ENCODE measurements at regions not wholly inside any gene's neighbourhood (a gene's known extent, or its start where the extent isn't known, plus 50 kb on each side); places are given as distances from the start of the nearest gene placed in this dataset.
A peak's percentile ranks its signal among the peaks of the same experiment; 100 is the strongest.

DNA sequence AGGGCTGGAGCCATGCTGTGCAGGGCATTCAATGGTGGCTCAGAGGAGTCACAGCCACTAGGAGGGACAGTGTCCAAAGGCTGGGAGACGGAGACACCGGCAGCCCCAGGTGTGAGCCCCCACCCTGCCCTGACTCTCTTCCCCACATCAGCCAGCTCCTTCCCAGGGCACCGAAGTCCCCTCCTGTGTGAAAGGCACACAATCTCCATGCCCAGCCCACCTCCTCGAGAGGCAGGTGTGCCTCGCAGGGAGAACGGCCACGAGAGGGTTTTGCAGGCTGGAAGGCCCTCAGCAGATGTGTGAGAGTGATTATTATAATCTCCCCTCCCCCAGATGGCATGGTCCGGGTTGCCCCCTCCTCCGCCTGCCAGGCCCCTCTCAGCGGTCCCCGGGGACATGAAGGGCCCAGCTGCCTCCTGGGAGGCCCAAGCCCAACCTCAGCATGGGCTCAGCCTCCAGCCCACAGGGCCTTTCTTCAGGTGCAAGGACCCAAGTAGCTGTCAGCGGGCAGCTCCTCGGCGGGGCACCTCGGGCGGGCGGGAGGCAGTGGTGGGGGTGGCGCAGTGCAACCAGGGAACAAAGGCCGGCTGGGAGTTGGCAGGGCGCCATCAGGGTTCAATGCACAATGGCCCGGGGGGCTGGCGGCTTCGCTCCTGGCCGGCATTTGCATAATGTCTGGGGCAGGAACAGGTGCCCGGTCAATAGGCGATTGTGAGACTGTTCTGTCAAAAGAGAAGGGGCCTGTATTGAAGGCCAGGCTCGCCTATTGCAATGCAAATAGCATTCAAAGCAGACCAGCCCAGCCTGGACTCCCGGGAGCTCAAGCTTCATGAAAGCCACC, 155.3 kb upstream of the ZMIZ1 start:
- CTCF ChIA-PET, result no interaction called here
- POLR2A ChIA-PET, result no interaction called here
- TF ChIP-seq SUZ12 (IDR thresholded peaks at IDR 0.05), result no peak
- TF ChIP-seq ELF4 (IDR thresholded peaks at IDR 0.05), result no peak
- no peak for TF ChIP-seq CTBP1 (IDR thresholded peaks at IDR 0.05; ENCODE audit: borderline replicate concordance)
- TF ChIP-seq, protein P1, sequence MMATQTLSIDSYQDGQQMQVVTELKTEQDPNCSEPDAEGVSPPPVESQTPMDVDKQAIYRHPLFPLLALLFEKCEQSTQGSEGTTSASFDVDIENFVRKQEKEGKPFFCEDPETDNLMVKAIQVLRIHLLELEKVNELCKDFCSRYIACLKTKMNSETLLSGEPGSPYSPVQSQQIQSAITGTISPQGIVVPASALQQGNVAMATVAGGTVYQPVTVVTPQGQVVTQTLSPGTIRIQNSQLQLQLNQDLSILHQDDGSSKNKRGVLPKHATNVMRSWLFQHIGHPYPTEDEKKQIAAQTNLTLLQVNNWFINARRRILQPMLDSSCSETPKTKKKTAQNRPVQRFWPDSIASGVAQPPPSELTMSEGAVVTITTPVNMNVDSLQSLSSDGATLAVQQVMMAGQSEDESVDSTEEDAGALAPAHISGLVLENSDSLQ (IDR thresholded peaks at IDR 0.05), result no peak
- no peak for TF ChIP-seq TARDBP (IDR thresholded peaks at IDR 0.05)
- no peak for TF ChIP-seq ZNF384 (IDR thresholded peaks at IDR 0.05)
- no peak for TF ChIP-seq SP1 (IDR thresholded peaks at IDR 0.05)
- TF ChIP-seq NFRKB (IDR thresholded peaks at IDR 0.05), result no peak
- TF ChIP-seq ARNT (IDR thresholded peaks at IDR 0.05), result no peak
- TF ChIP-seq LEF1 (IDR thresholded peaks at IDR 0.05; ENCODE audit: borderline replicate concordance), result no peak
- TF ChIP-seq L3MBTL2 (conservative IDR thresholded peaks at IDR 0.05), result no peak
- no peak for TF ChIP-seq BHLHE40 (IDR thresholded peaks at IDR 0.05; ENCODE audit: borderline replicate concordance)
- no peak for DNase-seq (ENCODE audit: extremely low spot score)

DNA sequence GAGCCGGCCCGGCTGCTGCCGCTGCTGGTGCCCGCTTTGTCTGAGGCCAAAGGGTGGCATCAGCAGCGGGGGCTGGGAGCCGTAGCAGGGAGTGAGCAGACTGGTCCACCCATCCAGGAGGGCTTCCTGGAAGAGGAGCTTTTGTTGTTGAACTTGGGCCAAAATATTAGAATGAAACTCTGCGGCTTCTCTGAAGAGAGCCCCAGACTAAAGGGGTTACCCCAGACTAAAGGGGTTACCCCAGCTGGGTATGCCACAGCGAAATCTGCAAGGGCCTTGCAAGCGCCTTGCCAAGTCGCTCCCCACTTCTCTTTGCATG, 154.7 kb upstream of the ZMIZ1 start:
- POLR2A ChIA-PET, result no interaction called here
- DNase-seq (ENCODE audit: extremely low spot score), result no peak
- TF ChIP-seq FOXA1 (IDR thresholded peaks at IDR 0.05), result no peak
- no peak for TF ChIP-seq TARDBP (IDR thresholded peaks at IDR 0.05)
- no peak for TF ChIP-seq HDGF (IDR thresholded peaks at IDR 0.05; ENCODE audit: borderline replicate concordance)
- TF ChIP-seq LEF1 (IDR thresholded peaks at IDR 0.05; ENCODE audit: borderline replicate concordance), result no peak
- TF ChIP-seq, protein P1 (IDR thresholded peaks at IDR 0.05), result no peak
- no peak for TF ChIP-seq CTBP1 (IDR thresholded peaks at IDR 0.05; ENCODE audit: borderline replicate concordance)
- TF ChIP-seq SP1 (IDR thresholded peaks at IDR 0.05), result no peak
- TF ChIP-seq ZNF384 (IDR thresholded peaks at IDR 0.05), result no peak
- CTCF ChIA-PET, result no interaction called here

DNA sequence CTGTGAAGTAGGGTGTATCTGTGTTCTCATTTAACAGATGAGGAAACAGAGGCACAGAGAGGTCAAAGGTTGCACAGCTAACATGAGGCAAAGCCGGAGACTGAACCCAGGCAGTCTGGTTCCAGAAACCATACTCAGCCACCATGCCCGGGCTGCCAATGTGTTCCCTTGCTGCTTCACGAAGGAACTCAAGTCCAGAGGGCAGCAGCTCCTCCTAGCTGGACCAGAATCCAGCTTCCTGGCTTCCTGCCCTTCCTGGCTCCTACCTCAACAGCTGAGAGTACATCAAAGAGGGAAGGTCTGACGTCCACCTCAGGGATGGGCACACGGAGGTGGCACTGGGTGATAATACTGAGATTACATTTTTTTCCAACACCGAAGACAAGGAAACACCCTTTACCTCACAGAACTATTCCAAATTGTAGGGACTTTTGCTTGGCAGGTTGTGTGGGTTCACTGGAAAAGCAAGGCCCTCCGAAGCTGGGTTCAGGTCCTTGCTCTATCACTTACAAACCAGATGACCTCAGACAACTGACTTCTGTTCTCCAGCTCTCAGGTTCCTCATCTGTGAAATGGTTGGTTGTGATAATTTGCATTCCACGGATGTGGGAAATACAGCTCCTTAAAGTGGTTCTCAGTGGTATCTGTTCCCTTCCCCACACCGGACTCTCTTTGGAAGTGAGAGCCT, 154.1 kb upstream of the ZMIZ1 start:
- TF ChIP-seq FOXK2 (IDR thresholded peaks at IDR 0.05), result no peak
- TF ChIP-seq BHLHE40 (IDR thresholded peaks at IDR 0.05; ENCODE audit: borderline replicate concordance), result no peak
- TF ChIP-seq SUZ12 (IDR thresholded peaks at IDR 0.05), result no peak
- TF ChIP-seq CTBP1 (IDR thresholded peaks at IDR 0.05; ENCODE audit: borderline replicate concordance), result no peak
- no peak for TF ChIP-seq ARNT (IDR thresholded peaks at IDR 0.05)
- no peak for TF ChIP-seq TARDBP (IDR thresholded peaks at IDR 0.05)
- TF ChIP-seq, protein P1 (IDR thresholded peaks at IDR 0.05), result no peak
- no peak for TF ChIP-seq NFRKB (IDR thresholded peaks at IDR 0.05)
- no peak for TF ChIP-seq FOXM1 (IDR thresholded peaks at IDR 0.05; ENCODE audit: borderline replicate concordance)
- no peak for TF ChIP-seq ZNF384 (IDR thresholded peaks at IDR 0.05)
- no peak for TF ChIP-seq HDGF (IDR thresholded peaks at IDR 0.05; ENCODE audit: borderline replicate concordance)
- no peak for TF ChIP-seq FOXA1 (IDR thresholded peaks at IDR 0.05)
- TF ChIP-seq L3MBTL2 (conservative IDR thresholded peaks at IDR 0.05), result no peak
- TF ChIP-seq ELF4 (IDR thresholded peaks at IDR 0.05), result no peak
- TF ChIP-seq SP1 (IDR thresholded peaks at IDR 0.05), result no peak
- ChIA-PET POLR2A (no interaction called here), CTCF (no interaction called here)
- DNase-seq (ENCODE audit: extremely low spot score), result no peak

DNA sequence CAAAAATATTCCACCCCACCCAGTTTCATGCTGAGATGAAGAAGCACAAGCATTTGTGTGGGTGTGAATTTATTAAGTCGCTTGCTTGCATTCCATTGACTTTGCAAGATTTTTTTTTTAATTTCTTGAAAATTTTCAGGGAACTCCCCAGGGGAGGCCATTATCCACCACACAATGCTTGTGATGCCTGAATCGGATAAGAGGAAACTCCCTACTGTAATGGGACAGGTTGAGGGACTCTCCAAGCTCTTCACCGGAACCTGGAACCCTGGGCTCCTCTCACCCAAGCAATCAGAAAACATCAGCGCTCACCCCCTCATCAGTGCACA, 153.6 kb upstream of the ZMIZ1 start:
- POLR2A ChIA-PET, result no interaction called here
- CTCF ChIA-PET, result no interaction called here
- no peak for DNase-seq (ENCODE audit: extremely low spot score)
- no peak for TF ChIP-seq TARDBP (IDR thresholded peaks at IDR 0.05)

DNA sequence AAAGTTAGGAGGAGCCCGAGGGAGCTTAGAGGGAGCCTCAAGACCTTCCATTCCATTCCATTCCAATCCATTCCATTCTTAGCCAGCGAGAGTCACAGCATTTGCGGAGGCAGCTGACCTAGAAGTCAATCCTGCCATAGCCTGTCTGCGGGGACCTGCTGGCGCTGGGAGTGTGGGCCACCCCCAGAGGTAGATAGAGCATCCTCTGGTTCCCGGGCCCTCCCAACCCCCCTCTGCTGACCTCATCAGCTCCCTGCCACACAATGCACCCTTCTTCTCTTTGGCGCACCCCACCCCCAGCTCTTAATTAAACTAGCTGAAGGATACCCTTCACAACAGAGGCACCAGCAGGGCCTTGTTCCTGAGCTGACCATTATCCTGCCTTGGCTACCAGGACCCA, 152.5 kb upstream of the ZMIZ1 start:
- no peak for DNase-seq (ENCODE audit: extremely low spot score)
- no peak for TF ChIP-seq CTBP1 (IDR thresholded peaks at IDR 0.05; ENCODE audit: borderline replicate concordance)
- no peak for TF ChIP-seq BHLHE40 (IDR thresholded peaks at IDR 0.05; ENCODE audit: borderline replicate concordance)
- no peak for TF ChIP-seq SP1 (IDR thresholded peaks at IDR 0.05)
- no peak for TF ChIP-seq FOXA1 (IDR thresholded peaks at IDR 0.05)
- no peak for TF ChIP-seq ARNT (IDR thresholded peaks at IDR 0.05)
- ChIA-PET CTCF (interaction anchor here (0.6 kb wide), 1 partner anchor 279 kb away, joined by 4 read pairs; no protein-coding TSS in a partner anchor), POLR2A (no interaction called here)

DNA sequence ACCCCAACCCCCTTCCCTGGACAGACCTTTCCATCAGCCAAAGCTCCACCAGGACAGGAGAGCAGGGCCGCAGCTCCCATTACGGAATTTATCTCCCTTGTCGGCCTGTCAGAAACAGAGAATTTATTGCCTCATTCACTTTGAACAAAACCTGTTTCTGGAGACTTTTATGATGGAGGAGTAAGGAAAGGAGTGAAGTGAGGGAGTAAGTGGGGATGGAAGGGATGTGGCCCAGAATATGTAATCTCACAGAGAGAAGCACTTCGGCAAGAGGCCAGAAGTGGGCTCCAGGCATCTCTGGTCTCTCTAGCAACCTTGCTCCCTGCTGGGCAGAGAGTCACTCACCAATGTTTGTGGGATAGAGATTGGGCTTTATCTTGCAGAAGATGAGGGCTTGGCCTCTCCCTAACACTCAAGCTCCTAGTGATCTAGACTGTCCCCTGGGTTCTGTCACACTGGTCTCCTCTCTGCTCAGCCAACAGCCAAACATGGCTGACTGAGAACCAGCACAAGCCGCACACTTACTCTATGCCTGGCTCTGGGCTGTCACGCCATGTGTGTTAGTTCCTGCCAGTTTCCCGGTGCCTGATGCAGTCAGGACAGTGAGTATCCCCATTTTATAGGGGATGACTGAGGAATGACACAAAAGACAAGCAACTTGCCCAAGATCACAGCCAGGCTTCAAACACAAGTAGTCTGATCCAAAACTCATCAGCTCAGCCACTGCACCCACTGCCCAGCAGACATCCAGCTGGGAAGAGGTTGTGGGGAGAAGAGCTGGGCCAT, 149.4 kb upstream of the ZMIZ1 start:
- CTCF ChIA-PET, result no interaction called here
- no peak for DNase-seq (ENCODE audit: extremely low spot score)
- no peak for TF ChIP-seq TARDBP (IDR thresholded peaks at IDR 0.05)
- TF ChIP-seq, protein P1 (IDR thresholded peaks at IDR 0.05), result peak; percentile 88
- POLR2A ChIA-PET, result interaction anchor here (0.6 kb wide), 1 partner anchor 26 kb away, joined by 3 read pairs; no protein-coding TSS in a partner anchor

Data from HEK293T (cell line).